Stimulated activated CD4-positive, alpha-beta T cell treated with anti-CD3 and anti-CD28 coated beads, Interleukin-4, amount 100 ng/mL, for 4 hours (primary cell): ENCODE measurements at regions not wholly inside any gene's neighbourhood (a gene's known extent, or its start where the extent isn't known, plus 50 kb on each side); places are given as distances from the start of the nearest gene placed in this dataset.
A peak's percentile ranks its signal among the peaks of the same experiment; 100 is the strongest.
"Not testable (repeated sequence)": the region's sequence is repeated elsewhere in the genome, so short reads cannot be mapped to it uniquely, and the experiment has no call there.

ENCODE experiments used
- DNase-seq, 2 experiments: peaks; one replicate each; pipeline ENCODE4 v3.0.0-alpha.2; 2020

GRCh38 chr22:48937032-48937639 lies 890.5 kb downstream of the BRD1 start:
- DNase-seq: no peak

- no peak for DNase-seq
Observed at GRCh38 chr22:48936391-48936790, 891.3 kb downstream of the BRD1 start.

GRCh38 chr22:48934446-48934845 lies 893.2 kb downstream of the BRD1 start:
- DNase-seq: no peak

- DNase-seq: no peak
Observed at GRCh38 chr22:48931452-48931851, 896.2 kb downstream of the BRD1 start.

- no peak for DNase-seq
Observed at GRCh38 chr22:48929276-48929790, 898.3 kb downstream of the BRD1 start.

GRCh38 chr22:48927591-48927990 lies 900.1 kb downstream of the BRD1 start:
- no peak for DNase-seq

GRCh38 chr22:48926643-48927042 lies 901.0 kb downstream of the BRD1 start:
- no peak for DNase-seq

- no peak for DNase-seq
Observed at GRCh38 chr22:48926136-48926535, 901.5 kb downstream of the BRD1 start.

- no peak for DNase-seq
Observed at GRCh38 chr22:48925450-48925849, 902.2 kb downstream of the BRD1 start.

GRCh38 chr22:48923996-48924395 lies 903.7 kb downstream of the BRD1 start:
- DNase-seq: no peak

- DNase-seq: no peak
Observed at GRCh38 chr22:48923165-48923865, 904.4 kb downstream of the BRD1 start.

- no peak for DNase-seq
Observed at GRCh38 chr22:48921411-48921903, 906.2 kb downstream of the BRD1 start.

- no peak for DNase-seq
Observed at GRCh38 chr22:48920776-48921241, 906.9 kb downstream of the BRD1 start.

GRCh38 chr22:48919851-48920589 lies 907.7 kb downstream of the BRD1 start:
- no peak for DNase-seq

GRCh38 chr22:48919187-48919590 lies 908.5 kb downstream of the BRD1 start:
- DNase-seq: no peak

- DNase-seq: no peak
Observed at GRCh38 chr22:48918585-48919186, 909.0 kb downstream of the BRD1 start.

GRCh38 chr22:48912356-48913066 lies 915.2 kb downstream of the BRD1 start:
- not testable (repeated sequence) for DNase-seq

- peak in 1 of 2 experiments; percentile 13 for DNase-seq
Observed at GRCh38 chr22:48911647-48912046, 916.0 kb downstream of the BRD1 start.

GRCh38 chr22:48911067-48911466 lies 916.6 kb downstream of the BRD1 start:
- DNase-seq: peak in 1 of 2 experiments; percentile 11

- DNase-seq: no peak
Observed at GRCh38 chr22:48908547-48908946, 919.1 kb downstream of the BRD1 start.

- no peak for DNase-seq
Observed at GRCh38 chr22:48907591-48907990, 920.1 kb downstream of the BRD1 start.

GRCh38 chr22:48906216-48906835 lies 921.3 kb downstream of the BRD1 start:
- no peak for DNase-seq
